Right atrium auricular region (tissue), 2 donors: ENCODE measurements at regions not wholly inside any gene's neighbourhood (a gene's known extent, or its start where the extent isn't known, plus 50 kb on each side); places are given as distances from the start of the nearest gene placed in this dataset.

Source experiments
- DNase-seq: peaks from one replicate; pipeline ENCODE4 v3.0.0-alpha.2; 2019; ENCODE audit warnings: low spot score
- H3K27ac ChIP-seq, 2 donors: fragments of 200-600 bp; sonication (generic); 1 replicate in 1 of 2; 2 replicates in 1 of 2; pipeline ENCODE4 v1.5.1; 2016 to 2019
- H3K27me3 ChIP-seq, 2 donors: fragments of 200-600 bp; sonication (generic); one replicate each; pipeline versions ENCODE4 v1.5.1 to v1.6.0; 2017 to 2019
- H3K36me3 ChIP-seq: fragments of 200-600 bp; sonication (generic); one replicate; pipeline ENCODE4 v1.5.1; 2016
- H3K4me1 ChIP-seq, 2 donors: fragments of 200-600 bp; sonication (generic); one replicate each; pipeline versions ENCODE4 v1.5.1 to v1.6.0; 2017 to 2019
- H3K4me3 ChIP-seq, 2 donors: fragments of 200-600 bp; sonication (generic); 1 replicate in 1 of 2; 2 replicates in 1 of 2; pipeline ENCODE4 v1.5.1; 2017 to 2019; ENCODE audit warnings: mild to moderate bottlenecking in 1 of 2, moderate library complexity in 1 of 2
- H3K9me3 ChIP-seq, 2 donors: fragments of 200-600 bp; sonication (generic); one replicate each; pipeline ENCODE4 v1.5.1; 2019
- CTCF ChIP-seq, 2 donors: fragments of 200-600 bp; sonication (generic); IDR thresholded peaks; one replicate each; pipeline ENCODE4 v1.5.1; 2019; ENCODE audit warnings: antibody characterized with exemption in 2 of 2

- no peak for DNase-seq
- TF ChIP-seq CTCF (IDR thresholded peaks at IDR 0.05): no peak
- H3K36me3 ChIP-seq: no peaks in the 10 kb centered on the region
- H3K4me3 ChIP-seq: no peak overlapping the region
- H3K27me3 ChIP-seq: no peaks in the 10 kb centered on the region
- no peaks in the 10 kb centered on the region for H3K9me3 ChIP-seq
- no peak overlapping the region for H3K27ac ChIP-seq
- no peaks in the 10 kb centered on the region for H3K4me1 ChIP-seq
Observed at GRCh38 chr14:22315336-22315735, 273.7 kb downstream of the DAD1 start.

- Histone ChIP-seq H3K4me1 (no peaks in the 10 kb centered on the region), H3K4me3 (no peak overlapping the region), H3K9me3 (no peaks in the 10 kb centered on the region), H3K27ac (no peak overlapping the region), H3K27me3 (no peaks in the 10 kb centered on the region), H3K36me3 (no peaks in the 10 kb centered on the region)
- DNase-seq: no peak
- peak; percentile 48 to 76 for TF ChIP-seq CTCF (IDR thresholded peaks at IDR 0.05)
Observed at GRCh38 chr14:22314183-22314820, 274.7 kb downstream of the DAD1 start.

GRCh38 chr14:22313172-22313801 lies 275.7 kb downstream of the DAD1 start:
- Histone ChIP-seq H3K4me3 (no peak overlapping the region), H3K9me3 (no peaks in the 10 kb centered on the region), H3K36me3 (no peaks in the 10 kb centered on the region), H3K27me3 (no peaks in the 10 kb centered on the region), H3K27ac (no peak overlapping the region), H3K4me1 (no peaks in the 10 kb centered on the region)
- no peak for DNase-seq
- TF ChIP-seq CTCF (IDR thresholded peaks at IDR 0.05): no peak

- H3K4me3 ChIP-seq: no peak overlapping the region
- no peak for DNase-seq
- no peaks in the 10 kb centered on the region for H3K9me3 ChIP-seq
- no peak overlapping the region for H3K27ac ChIP-seq
- H3K27me3 ChIP-seq: no peaks in the 10 kb centered on the region
- no peaks in the 10 kb centered on the region for H3K4me1 ChIP-seq
- TF ChIP-seq CTCF (IDR thresholded peaks at IDR 0.05): no peak
- H3K36me3 ChIP-seq: no peaks in the 10 kb centered on the region
Observed at GRCh38 chr14:22311636-22312035, 277.4 kb downstream of the DAD1 start.

GRCh38 chr14:22305607-22306006 lies 283.4 kb downstream of the DAD1 start:
- TF ChIP-seq CTCF (IDR thresholded peaks at IDR 0.05): no peak
- Histone ChIP-seq H3K36me3 (no peaks in the 10 kb centered on the region), H3K4me1 (no peaks in the 10 kb centered on the region), H3K27ac (no peak overlapping the region), H3K27me3 (no peaks in the 10 kb centered on the region), H3K4me3 (no peak overlapping the region), H3K9me3 (no peaks in the 10 kb centered on the region)
- no peak for DNase-seq

GRCh38 chr14:22304326-22304725 lies 284.7 kb downstream of the DAD1 start:
- no peaks in the 10 kb centered on the region for H3K36me3 ChIP-seq
- no peak for TF ChIP-seq CTCF (IDR thresholded peaks at IDR 0.05)
- no peak overlapping the region for H3K4me3 ChIP-seq
- no peak overlapping the region for H3K27ac ChIP-seq
- no peaks in the 10 kb centered on the region for H3K9me3 ChIP-seq
- H3K27me3 ChIP-seq: no peaks in the 10 kb centered on the region
- DNase-seq: no peak
- H3K4me1 ChIP-seq: no peaks in the 10 kb centered on the region
